Osteocyte (in vitro differentiated cells): ENCODE measurements at regions not wholly inside any gene's neighbourhood (a gene's known extent, or its start where the extent isn't known, plus 50 kb on each side); places are given as distances from the start of the nearest gene placed in this dataset.

Experiments
- DNase-seq: peaks from one replicate; pipeline ENCODE4 v3.0.0; 2021; ENCODE audit warnings: mixed read lengths; ENCODE audit not compliant: unreplicated experiment; ENCODE audit errors: extremely low spot score
- H3K27ac Mint-ChIP-seq: one replicate; pipeline ENCODE4 v1.8.0; 2021; ENCODE audit warnings: mild to moderate bottlenecking, mixed read lengths; ENCODE audit not compliant: unreplicated experiment
- H3K27me3 Mint-ChIP-seq: one replicate; pipeline ENCODE4 v1.8.0; 2021; ENCODE audit warnings: mixed read lengths; ENCODE audit not compliant: unreplicated experiment
- H3K36me3 Mint-ChIP-seq: one replicate; pipeline ENCODE4 v1.8.0; 2021; ENCODE audit warnings: mixed read lengths; ENCODE audit not compliant: unreplicated experiment
- H3K4me1 Mint-ChIP-seq: one replicate; pipeline ENCODE4 v1.8.0; 2021; ENCODE audit warnings: mixed read lengths; ENCODE audit not compliant: unreplicated experiment
- H3K4me3 Mint-ChIP-seq: one replicate; pipeline ENCODE4 v1.8.0; 2021; ENCODE audit warnings: mild to moderate bottlenecking, moderate library complexity, mixed read lengths; ENCODE audit not compliant: unreplicated experiment
- H3K9me3 Mint-ChIP-seq: one replicate; pipeline ENCODE4 v1.8.0; 2021; ENCODE audit warnings: mixed read lengths; ENCODE audit not compliant: unreplicated experiment
- CTCF ChIP-seq: fragments of 200-600 bp; sonication (generic); IDR thresholded peaks from 2 replicates; pipeline ENCODE4 v1.5.0; 2021; ENCODE audit warnings: antibody characterized with exemption, mild to moderate bottlenecking, moderate library complexity

- no peak overlapping the region for H3K4me3 Mint-ChIP-seq
- no peak overlapping the region for H3K27ac Mint-ChIP-seq
- H3K9me3 Mint-ChIP-seq: no peaks in the 10 kb centered on the region
- no peak for DNase-seq
- peaks cover 8% of the 10 kb centered on the region for H3K27me3 Mint-ChIP-seq
- H3K4me1 Mint-ChIP-seq: no peaks in the 10 kb centered on the region
- no peaks in the 10 kb centered on the region for H3K36me3 Mint-ChIP-seq
- TF ChIP-seq CTCF: no peak
These were observed 522.1 kb upstream of the TGFBR2 start for GRCh38 chr3:30084316-30084715.

GRCh38 chr3:30084971-30085403, 521.4 kb upstream of the TGFBR2 start:
- Mint-ChIP-seq H3K27ac (no peak overlapping the region), H3K27me3 (peaks cover 8% of the 10 kb centered on the region), H3K4me1 (no peaks in the 10 kb centered on the region), H3K36me3 (no peaks in the 10 kb centered on the region), H3K4me3 (no peak overlapping the region), H3K9me3 (no peaks in the 10 kb centered on the region)
- no peak for TF ChIP-seq CTCF
- no peak for DNase-seq

DNA sequence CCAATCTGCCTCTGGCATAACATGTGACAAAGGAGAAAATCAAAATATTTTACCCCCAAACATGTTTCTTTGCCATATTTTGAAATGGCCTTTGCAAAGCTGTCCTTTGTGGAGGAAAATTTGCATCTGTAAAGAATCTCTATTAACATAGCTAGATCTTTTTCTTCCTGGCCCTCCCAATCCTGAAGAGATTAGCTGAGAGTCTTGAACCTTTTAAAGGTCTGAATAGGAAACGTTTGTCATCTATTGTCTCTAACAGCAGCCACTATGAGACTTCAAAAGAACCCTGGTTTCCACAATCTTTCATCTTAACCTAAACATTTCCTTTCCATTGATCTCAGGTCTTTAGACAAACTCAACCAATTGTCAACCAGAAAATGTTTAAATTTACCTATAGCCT, 520.9 kb upstream of the TGFBR2 start:
- H3K27ac Mint-ChIP-seq: no peak overlapping the region
- no peaks in the 10 kb centered on the region for H3K9me3 Mint-ChIP-seq
- peaks cover 8% of the 10 kb centered on the region for H3K27me3 Mint-ChIP-seq
- no peak for TF ChIP-seq CTCF
- no peak for DNase-seq
- H3K4me3 Mint-ChIP-seq: no peak overlapping the region
- no peaks in the 10 kb centered on the region for H3K36me3 Mint-ChIP-seq
- H3K4me1 Mint-ChIP-seq: no peaks in the 10 kb centered on the region

GRCh38 chr3:30091686-30092085, 514.7 kb upstream of the TGFBR2 start:
- DNase-seq: no peak
- Mint-ChIP-seq H3K36me3 (no peaks in the 10 kb centered on the region), H3K27ac (no peak overlapping the region), H3K4me1 (no peaks in the 10 kb centered on the region), H3K9me3 (peaks cover 6% of the 10 kb centered on the region), H3K4me3 (no peak overlapping the region), H3K27me3 (no peaks in the 10 kb centered on the region)
- TF ChIP-seq CTCF: no peak

DNA sequence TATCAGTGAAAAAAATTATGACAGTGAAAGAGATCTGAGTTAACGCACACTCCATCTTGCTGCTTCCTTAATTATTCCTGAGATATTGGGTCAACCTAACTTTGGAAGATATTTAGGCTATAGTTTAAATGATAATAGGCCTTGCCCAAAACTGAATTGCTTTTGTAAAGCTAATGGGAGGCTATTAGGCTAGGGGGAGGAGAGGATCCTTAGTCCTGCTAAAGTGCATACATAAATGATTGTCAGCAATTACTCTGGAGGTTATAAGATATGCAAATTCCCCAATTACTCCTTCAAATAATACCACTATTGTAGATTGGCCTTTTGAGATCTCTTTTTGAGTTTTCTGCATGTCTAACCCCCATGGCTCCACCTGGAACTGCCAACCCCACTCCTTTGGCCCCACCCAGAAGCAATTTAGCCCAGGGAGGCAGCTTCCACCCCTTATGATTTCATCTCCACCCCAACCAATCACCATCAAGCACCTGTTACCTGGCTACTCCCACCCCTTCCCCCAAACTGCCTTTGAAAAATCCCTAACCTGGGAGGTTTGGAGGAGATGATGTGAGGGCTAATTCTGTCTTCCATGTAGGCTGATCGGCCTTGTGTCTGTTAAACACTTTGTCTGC, 509.3 kb upstream of the TGFBR2 start:
- Mint-ChIP-seq H3K4me3 (no peak overlapping the region), H3K27me3 (no peaks in the 10 kb centered on the region), H3K4me1 (peaks cover 8% of the 10 kb centered on the region), H3K9me3 (peaks cover 6% of the 10 kb centered on the region), H3K36me3 (no peaks in the 10 kb centered on the region), H3K27ac (no peak overlapping the region)
- no peak for TF ChIP-seq CTCF
- DNase-seq: no peak
